ENCODE measurements at regions not wholly inside any gene's neighbourhood (a gene's known extent, or its start where the extent isn't known, plus 50 kb on each side); places are given as distances from the start of the nearest gene placed in this dataset.

GRCh38 chr7:85703251-85704010 is 516.6 kb upstream of the SEMA3D start:
- ATAC-seq, result no peak

DNA sequence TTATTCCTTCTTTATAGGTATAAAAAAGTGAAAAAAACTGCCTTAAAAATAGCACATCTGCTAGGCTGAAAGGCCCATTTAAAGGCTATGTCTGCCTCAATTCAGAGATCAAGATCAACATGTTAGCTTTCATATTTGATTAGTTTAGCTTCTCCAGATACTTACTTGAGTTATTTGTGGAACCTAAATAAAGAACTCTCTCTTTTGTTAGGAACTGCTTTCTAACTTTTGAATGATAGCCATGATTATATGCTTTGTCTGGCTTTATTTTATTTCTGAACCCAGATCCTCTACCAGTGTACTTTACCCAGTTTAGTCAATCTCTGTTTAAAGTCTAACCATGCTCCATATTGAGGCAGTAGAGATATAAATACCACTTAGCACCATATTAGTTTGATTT is 515.5 kb upstream of the SEMA3D start:
- DNase-seq (no peak), ATAC-seq (no peak)
- TF ChIP-seq, protein P1, sequence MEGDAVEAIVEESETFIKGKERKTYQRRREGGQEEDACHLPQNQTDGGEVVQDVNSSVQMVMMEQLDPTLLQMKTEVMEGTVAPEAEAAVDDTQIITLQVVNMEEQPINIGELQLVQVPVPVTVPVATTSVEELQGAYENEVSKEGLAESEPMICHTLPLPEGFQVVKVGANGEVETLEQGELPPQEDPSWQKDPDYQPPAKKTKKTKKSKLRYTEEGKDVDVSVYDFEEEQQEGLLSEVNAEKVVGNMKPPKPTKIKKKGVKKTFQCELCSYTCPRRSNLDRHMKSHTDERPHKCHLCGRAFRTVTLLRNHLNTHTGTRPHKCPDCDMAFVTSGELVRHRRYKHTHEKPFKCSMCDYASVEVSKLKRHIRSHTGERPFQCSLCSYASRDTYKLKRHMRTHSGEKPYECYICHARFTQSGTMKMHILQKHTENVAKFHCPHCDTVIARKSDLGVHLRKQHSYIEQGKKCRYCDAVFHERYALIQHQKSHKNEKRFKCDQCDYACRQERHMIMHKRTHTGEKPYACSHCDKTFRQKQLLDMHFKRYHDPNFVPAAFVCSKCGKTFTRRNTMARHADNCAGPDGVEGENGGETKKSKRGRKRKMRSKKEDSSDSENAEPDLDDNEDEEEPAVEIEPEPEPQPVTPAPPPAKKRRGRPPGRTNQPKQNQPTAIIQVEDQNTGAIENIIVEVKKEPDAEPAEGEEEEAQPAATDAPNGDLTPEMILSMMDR (IDR thresholded peaks at IDR 0.05), result no peak
- intact Hi-C loops (cut with DNase I), result no loop called here
- Histone ChIP-seq H3K27ac (no peak overlapping the region), H3K9me3 (no peaks in the 10 kb centered on the region), H3K36me3 (no peaks in the 10 kb centered on the region), H3K4me1 (no peaks in the 10 kb centered on the region), H3K4me3 (no peak overlapping the region), H3K27me3 (no peaks in the 10 kb centered on the region)

More at GRCh38 chr7:85703251-85704010, 516.6 kb upstream of the SEMA3D start:
- 72 to 79% methylated on average over 2 of the region's 2 CpGs for WGBS, 2 donors
- intact Hi-C loops (cut with DNase I), result no loop called here
- Histone ChIP-seq H3K36me3 (no peaks in the 10 kb centered on the region), H3K4me3 (no peak overlapping the region), H3K27me3 (no peaks in the 10 kb centered on the region), H3K4me1 (no peaks in the 10 kb centered on the region), H3K27ac (no peak overlapping the region), H3K9me3 (no peaks in the 10 kb centered on the region)
- TF ChIP-seq, protein P1 (IDR thresholded peaks at IDR 0.05), result no peak
- DNase-seq, result no peak

- DNase-seq (no peak), ATAC-seq (no peak)
- WGBS, 2 donors, result 61 to 62% methylated on average over 2 of the region's 2 CpGs
- no peaks in the 10 kb centered on the region for H3K9me3 ChIP-seq
- no peaks in the 10 kb centered on the region for H3K27me3 ChIP-seq
- H3K36me3 ChIP-seq, result no peaks in the 10 kb centered on the region
- no peak overlapping the region for H3K4me3 ChIP-seq
- H3K27ac ChIP-seq, result no peak overlapping the region
- no peaks in the 10 kb centered on the region for H3K4me1 ChIP-seq
- TF ChIP-seq, protein P1 (IDR thresholded peaks at IDR 0.05), result no peak
- intact Hi-C loops (cut with DNase I), result no loop called here
These were observed 512.6 kb upstream of the SEMA3D start for GRCh38 chr7:85699482-85699881.

DNA sequence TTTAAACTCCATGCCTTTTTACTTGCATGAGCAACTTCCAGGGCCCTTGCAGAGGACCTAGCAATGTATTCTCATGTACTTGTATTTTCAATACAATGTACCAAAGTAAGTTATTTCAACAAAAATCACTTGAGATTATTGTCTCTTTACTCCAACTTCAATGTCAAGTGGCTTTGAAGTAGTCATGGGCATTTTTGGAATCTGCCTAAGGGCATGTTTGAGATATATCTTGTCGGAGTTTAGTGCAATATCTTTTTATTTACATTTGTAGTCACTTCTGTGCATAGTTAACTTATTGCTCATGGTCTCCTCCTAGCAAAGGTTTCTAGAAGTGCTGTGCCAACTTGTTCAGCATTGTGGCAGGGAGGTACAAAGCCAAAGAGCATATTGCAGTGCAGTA is 508.7 kb upstream of the SEMA3D start:
- intact Hi-C loops (cut with DNase I), result no loop called here
- TF ChIP-seq, protein P1 (IDR thresholded peaks at IDR 0.05), result no peak
- no peaks in the 10 kb centered on the region for H3K4me1 ChIP-seq
- H3K9me3 ChIP-seq, result no peaks in the 10 kb centered on the region
- H3K27me3 ChIP-seq, result no peaks in the 10 kb centered on the region
- no peaks in the 10 kb centered on the region for H3K36me3 ChIP-seq
- 50 to 60% methylated on average over 1 of the region's 1 CpG for WGBS, 2 donors
- H3K4me3 ChIP-seq, result no peak overlapping the region
- ATAC-seq, result no peak
- no peak for DNase-seq
- H3K27ac ChIP-seq, result no peak overlapping the region
